H1 (cell line): ENCODE measurements at regions not wholly inside any gene's neighbourhood (a gene's known extent, or its start where the extent isn't known, plus 50 kb on each side); places are given as distances from the start of the nearest gene placed in this dataset.
A peak's percentile ranks its signal among the peaks of the same experiment; 100 is the strongest.

Source experiments
- CTCF ChIA-PET: fragments of 300-600 bp; sonication (Branson Sonifier 250); formaldehyde crosslinking; loops from one replicate; lab custom pipeline; 2021; ENCODE audit not compliant: partially characterized antibody; lab: Charles Lee
- POLR2A ChIA-PET: fragments of 300-600 bp; sonication (Branson Sonifier 250); formaldehyde crosslinking; loops from one replicate; lab custom pipeline; 2021; ENCODE audit warnings: inconsistent platforms; ENCODE audit not compliant: partially characterized antibody; lab: Charles Lee
- DNase-seq, 2 experiments: peaks; one replicate each; pipeline versions ENCODE4 v3.0.0 to v3.0.0-alpha.2; 2010 to 2022; ENCODE audit warnings: low spot score in 2 of 2, low read depth in 1 of 2, mixed read lengths in 1 of 2
- FAIRE-seq: peaks from 2 replicates; lab custom pipeline; 2011; peaks lifted over from hg19 to GRCh38; lab: Jason Lieb, UNC
- H2AFZ ChIP-seq: 2 replicates; pipeline ENCODE4 v1.8.1; 2012; ENCODE audit warnings: low read length, inconsistent platforms
- H2AK5ac ChIP-seq: 2 replicates; pipeline ENCODE4 v1.6.1; 2013; ENCODE audit warnings: low read depth, low read length
- H2BK120ac ChIP-seq: replicated peaks from 2 replicates; pipeline ENCODE3; 2013; ENCODE audit warnings: low read depth, low read length, inconsistent platforms
- H2BK12ac ChIP-seq: 2 replicates; pipeline ENCODE4 v1.6.1; 2013; ENCODE audit warnings: low read depth, low read length
- H2BK15ac ChIP-seq: 2 replicates; pipeline ENCODE4 v1.6.1; 2013; ENCODE audit warnings: low read length
- H2BK20ac ChIP-seq: 2 replicates; pipeline ENCODE4 v1.6.1; 2013; ENCODE audit warnings: low read length
- H2BK5ac ChIP-seq: 2 replicates; pipeline ENCODE4 v1.6.1; 2013; ENCODE audit warnings: low read depth, low read length
- H3K14ac ChIP-seq: 2 replicates; pipeline ENCODE4 v1.6.1; 2013; ENCODE audit warnings: inconsistent platforms; ENCODE audit not compliant: insufficient read length
- H3K18ac ChIP-seq: 2 replicates; pipeline ENCODE4 v1.6.1; 2013; ENCODE audit warnings: low read length; ENCODE audit errors: extremely low read depth
- H3K23ac ChIP-seq: 2 replicates; pipeline ENCODE4 v1.6.1; 2013; ENCODE audit warnings: inconsistent platforms; ENCODE audit not compliant: insufficient read length
- H3K23me2 ChIP-seq: 2 replicates; pipeline ENCODE4 v1.6.1; 2013; ENCODE audit warnings: low read depth, low read length
- H3K27ac ChIP-seq: 2 replicates; pipeline ENCODE4 v1.6.1; 2011; ENCODE audit warnings: low read depth, low read length, inconsistent platforms
- H3K27me3 ChIP-seq, 4 experiments: replicated peaks in 1 of 4; 1 replicate in 1 of 4; 2 replicates in 3 of 4; pipeline versions ENCODE4 v1.6.1 to v1.8.1; 2011 to 2013; ENCODE audit warnings: low read length in 3 of 4, mild to moderate bottlenecking in 3 of 4, inconsistent platforms in 2 of 4, mixed read lengths in 2 of 4, moderate library complexity in 1 of 4; ENCODE audit not compliant: control insufficient read depth in 3 of 4, insufficient read depth in 3 of 4; ENCODE audit errors: extremely low read depth in 1 of 4
- H3K36me3 ChIP-seq, 4 experiments: 2 replicates each; pipeline versions ENCODE4 v1.6.1 to v1.8.1; 2011 to 2013; ENCODE audit warnings: mild to moderate bottlenecking in 4 of 4, low read length in 3 of 4, moderate library complexity in 2 of 4, control low read depth in 1 of 4, inconsistent platforms in 1 of 4; ENCODE audit not compliant: insufficient read depth in 4 of 4, control insufficient read depth in 2 of 4
- H3K4ac ChIP-seq: replicated peaks from 2 replicates; pipeline ENCODE3; 2013; ENCODE audit warnings: low read length, low read depth, mixed read lengths, inconsistent platforms; ENCODE audit not compliant: insufficient read length
- H3K4me1 ChIP-seq, 4 experiments: replicated peaks in 1 of 4; 1 replicate in 1 of 4; 2 replicates in 3 of 4; pipeline versions ENCODE4 v1.6.1 to v1.8.1; 2011 to 2013; ENCODE audit warnings: low read length in 3 of 4, inconsistent platforms in 2 of 4, mixed read lengths in 1 of 4; ENCODE audit not compliant: insufficient read depth in 4 of 4, control insufficient read depth in 3 of 4
- H3K4me2 ChIP-seq, 2 experiments: 2 replicates each; pipeline versions ENCODE4 v1.6.1 to v1.8.1; 2011 to 2013; ENCODE audit warnings: low read depth in 2 of 2, low read length in 2 of 2, control low read depth in 1 of 2, inconsistent platforms in 1 of 2, mild to moderate bottlenecking in 1 of 2; ENCODE audit not compliant: insufficient read depth in 1 of 2
- H3K4me3 ChIP-seq, 4 experiments: fragments of 200-600, 300-600 bp in 1 of 4; sonication (generic), shearing (Covaris generic), sonication (Bioruptor Twin) in 1 of 4; 2 replicates each; pipeline versions ENCODE4 v1.5.1 to v1.8.1; 2011 to 2016; ENCODE audit warnings: low read length in 4 of 4, low read depth in 3 of 4, control low read depth in 2 of 4, inconsistent platforms in 2 of 4, mild to moderate bottlenecking in 2 of 4, mixed read lengths in 1 of 4, moderate library complexity in 1 of 4; ENCODE audit not compliant: insufficient read depth in 2 of 4; ENCODE audit errors: extremely low read depth in 1 of 4
- H3K56ac ChIP-seq: replicated peaks from 2 replicates; pipeline ENCODE3; 2013; ENCODE audit warnings: low read depth, mild to moderate bottlenecking, mixed read lengths, low read length, inconsistent platforms; ENCODE audit not compliant: insufficient read length
- H3K79me1 ChIP-seq: 2 replicates; pipeline ENCODE4 v1.6.1; 2013; ENCODE audit warnings: low read depth, low read length, control low read depth
- H3K79me2 ChIP-seq, 2 experiments: 2 replicates each; pipeline versions ENCODE4 v1.6.1 to v1.8.1; 2012 to 2013; ENCODE audit warnings: low read length in 2 of 2, mild to moderate bottlenecking in 2 of 2, inconsistent platforms in 1 of 2; ENCODE audit not compliant: insufficient read depth in 2 of 2, control insufficient read depth in 1 of 2
- H3K9ac ChIP-seq, 4 experiments: replicated peaks in 1 of 4; 1 replicate in 1 of 4; 2 replicates in 3 of 4; pipeline versions ENCODE4 v1.6.1 to v1.8.1; 2011 to 2013; ENCODE audit warnings: low read depth in 3 of 4, low read length in 3 of 4, control low read depth in 2 of 4, mild to moderate bottlenecking in 2 of 4, moderate library complexity in 2 of 4, inconsistent platforms in 1 of 4; ENCODE audit errors: extremely low read depth in 1 of 4
- H3K9me3 ChIP-seq, 2 experiments: 2 replicates each; pipeline versions ENCODE4 v1.6.1 to v1.8.1; 2012 to 2013; ENCODE audit warnings: mild to moderate bottlenecking in 2 of 2, moderate library complexity in 2 of 2, control low read depth in 1 of 2, inconsistent platforms in 1 of 2, low read depth in 1 of 2, low read length in 1 of 2, mixed read lengths in 1 of 2; ENCODE audit not compliant: insufficient read depth in 2 of 2
- H4K20me1 ChIP-seq, 2 experiments: replicated peaks in 1 of 2; 2 replicates each; pipeline versions ENCODE3 to v1.8.1; 2011 to 2013; ENCODE audit warnings: inconsistent platforms in 2 of 2, low read length in 2 of 2, mild to moderate bottlenecking in 1 of 2; ENCODE audit not compliant: insufficient read depth in 2 of 2, control insufficient read depth in 1 of 2
- H4K5ac ChIP-seq: 2 replicates; pipeline ENCODE4 v1.6.1; 2013; ENCODE audit warnings: low read length, low read depth, mixed read lengths, inconsistent platforms; ENCODE audit not compliant: insufficient read length
- H4K8ac ChIP-seq: 2 replicates; pipeline ENCODE4 v1.8.0; 2013; ENCODE audit warnings: mild to moderate bottlenecking, moderate library complexity, low read length, inconsistent platforms; ENCODE audit not compliant: insufficient read depth; ENCODE audit errors: extremely low read depth
- H4K91ac ChIP-seq: replicated peaks from 2 replicates; pipeline ENCODE3; 2013; ENCODE audit warnings: low read length, mixed read lengths, inconsistent platforms; ENCODE audit not compliant: insufficient read length
- HDAC2 ChIP-seq, 2 experiments: fragments of 300-600 bp in 1 of 2; sonication (generic) in 1 of 2; IDR thresholded peaks; 2 replicates each; pipeline ENCODE4 v1.6.1; 2011 to 2012; ENCODE audit warnings: low read depth in 2 of 2, low read length in 2 of 2, mild to moderate bottlenecking in 2 of 2, moderate library complexity in 2 of 2, borderline replicate concordance in 1 of 2, inconsistent platforms in 1 of 2
- POLR2A ChIP-seq, 2 experiments: IDR thresholded peaks; 1 replicate in 1 of 2; 2 replicates in 1 of 2; pipeline ENCODE4 v1.6.1; 2011; ENCODE audit warnings: low read depth in 2 of 2, low read length in 2 of 2, mild to moderate bottlenecking in 2 of 2; ENCODE audit errors: control extremely low read depth in 1 of 2
- RAD21 ChIP-seq, 2 experiments: IDR thresholded peaks in 1 of 2; conservative IDR thresholded peaks in 1 of 2; 2 replicates each; pipeline ENCODE4 v1.6.1; 2011; ENCODE audit warnings: low read depth in 2 of 2, low read length in 2 of 2, improper control_type of control experiment in 1 of 2, inconsistent platforms in 1 of 2, mild to moderate bottlenecking in 1 of 2, moderate library complexity in 1 of 2
- SIN3A ChIP-seq, 2 experiments: IDR thresholded peaks in 1 of 2; conservative IDR thresholded peaks in 1 of 2; 2 replicates each; pipeline ENCODE4 v1.6.1; 2011 to 2012; ENCODE audit warnings: low read length in 2 of 2, improper control_type of control experiment in 1 of 2, low read depth in 1 of 2, mild to moderate bottlenecking in 1 of 2
- TAF7 ChIP-seq: optimal IDR thresholded peaks from 2 replicates; pipeline ENCODE3; 2011; ENCODE audit warnings: low read depth, mild to moderate bottlenecking, inconsistent platforms, low read length, moderate library complexity, borderline replicate concordance
- WGBS, 2 experiments: shearing (Covaris generic) in 1 of 2; methylation state at CpG; one replicate each; pipeline versions ENCODE4 v1.1.6 to v1.1.7; 2013 to 2015; ENCODE audit warnings: low lambda C conversion rate in 2 of 2, mixed read lengths in 2 of 2, inconsistent platforms in 1 of 2, low coverage in 1 of 2, missing lambda C conversion rate in 1 of 2; ENCODE audit not compliant: insufficient replicate concordance in 2 of 2, insufficient coverage in 1 of 2, insufficient read length in 1 of 2; ENCODE audit errors: extremely low coverage in 1 of 2, missing lambda C conversion rate in 1 of 2; 5-methylcytosine and 5-hydroxymethylcytosine counted together

GRCh38 chr1:57966751-57967406, 543.0 kb upstream of the DAB1 start:
- Histone ChIP-seq H3K18ac (no peak overlapping the region), H3K79me1 (no peaks in the 10 kb centered on the region), H3K4me3 (no peak overlapping the region), H3K4me2 (no peak overlapping the region), H3K27me3 (no peaks in the 10 kb centered on the region), H3K27ac (no peak overlapping the region), H4K20me1 (no peaks in the 10 kb centered on the region), H3K9ac (no peak overlapping the region), H4K5ac (no peak overlapping the region), H3K9me3 (no peaks in the 10 kb centered on the region), H4K8ac (no peak overlapping the region), H2AFZ (no peak overlapping the region), H3K4ac (no peak overlapping the region), H3K23ac (no peak overlapping the region), H4K91ac (no peak overlapping the region), H2BK15ac (no peak overlapping the region), H2AK5ac (no peak overlapping the region), H3K56ac (no peak overlapping the region), H3K4me1 (peaks cover 0 to 13% (median 5%) of the 10 kb centered on the region in 4 experiments; a peak in 3 of 7 replicates), H2BK20ac (no peak overlapping the region), H3K79me2 (no peaks in the 10 kb centered on the region), H3K36me3 (no peaks in the 10 kb centered on the region), H2BK120ac (no peak overlapping the region), H2BK5ac (no peak overlapping the region), H2BK12ac (no peak overlapping the region; the same call in 1 of the 2 replicates), H3K23me2 (no peaks in the 10 kb centered on the region), H3K14ac (no peak overlapping the region)
- TF ChIP-seq SIN3A (conservative IDR thresholded peaks at IDR 0.05 in 1 of 2, IDR thresholded peaks at IDR 0.05 in 1 of 2; ENCODE audit: low read depth in 1 of 2, low read length in 2 of 2) (peak; percentile 95), POLR2A (IDR thresholded peaks at IDR 0.05; ENCODE audit: control extremely low read depth in 1 of 2, low read depth in 2 of 2, low read length in 2 of 2) (no peak), HDAC2 (IDR thresholded peaks at IDR 0.05; ENCODE audit: borderline replicate concordance in 1 of 2, low read depth in 2 of 2, low read length in 2 of 2) (peak in 1 of 2 experiments; percentile 46; a peak in 1 of 4 replicates), RAD21 (IDR thresholded peaks at IDR 0.05 in 1 of 2, conservative IDR thresholded peaks at IDR 0.05 in 1 of 2; ENCODE audit: low read depth in 2 of 2, low read length in 2 of 2) (peak in 1 of 2 experiments; percentile 38; a peak in 1 of 4 replicates), TAF7 (no peak)
- WGBS, 2 experiments: 66% methylated on average over 3 of the region's 3 CpGs; no CpG with 5 or more reads in 1 of the 2 experiments
- CTCF ChIA-PET: interaction anchor here (0.6 to 2.8 kb wide), 23 partner anchors 11 to 970 kb away, joined by 3 to 16 read pairs (median 5); no protein-coding TSS in a partner anchor
- FAIRE-seq (peak; percentile 85), DNase-seq (peak in 1 of 2 experiments; percentile 71)
- POLR2A ChIA-PET: interaction anchor here (1.7 kb wide), 1 partner anchor 10 kb away, joined by 3 read pairs; no protein-coding TSS in a partner anchor
